Hepatocyte (in vitro differentiated cells): ENCODE measurements at regions not wholly inside any gene's neighbourhood (a gene's known extent, or its start where the extent isn't known, plus 50 kb on each side); places are given as distances from the start of the nearest gene placed in this dataset.

Experiments used
- DNase-seq: peaks from one replicate; pipeline ENCODE4 v3.0.0-alpha.2; 2016; ENCODE audit warnings: low spot score
- H2AFZ ChIP-seq: fragments of 200-600 bp; sonication (generic); 2 replicates; pipeline ENCODE4 v1.6.0; 2016; ENCODE audit warnings: antibody characterized with exemption, mild to moderate bottlenecking
- H3K27ac ChIP-seq: fragments of 200-600 bp; sonication (generic); 2 replicates; pipeline ENCODE4 v1.5.1; 2016; ENCODE audit warnings: mild to moderate bottlenecking
- H3K27me3 ChIP-seq: fragments of 200-600 bp; sonication (generic); 2 replicates; pipeline ENCODE4 v1.6.1; 2016
- H3K36me3 ChIP-seq: fragments of 200-600 bp; sonication (generic); replicated peaks from 2 replicates; pipeline ENCODE4 v1.5.1; 2016; ENCODE audit warnings: low read depth; ENCODE audit not compliant: insufficient read depth
- H3K4me1 ChIP-seq: fragments of 200-600 bp; sonication (generic); 2 replicates; pipeline ENCODE4 v1.5.1; 2016; ENCODE audit warnings: mild to moderate bottlenecking, moderate library complexity; ENCODE audit not compliant: insufficient read depth
- H3K4me2 ChIP-seq: fragments of 200-600 bp; sonication (generic); 2 replicates; pipeline ENCODE4 v1.6.0; 2016
- H3K4me3 ChIP-seq: fragments of 200-600 bp; sonication (generic); 2 replicates; pipeline ENCODE4 v1.5.1; 2016; ENCODE audit warnings: mild to moderate bottlenecking
- H3K79me2 ChIP-seq: fragments of 200-600 bp; sonication (generic); 2 replicates; pipeline ENCODE4 v1.6.0; 2017; ENCODE audit warnings: mild to moderate bottlenecking
- H3K9me2 ChIP-seq: fragments of 200-600 bp; sonication (generic); replicated peaks from 2 replicates; pipeline ENCODE4 v1.6.0; 2017; ENCODE audit warnings: mild to moderate bottlenecking; ENCODE audit not compliant: insufficient read depth
- H3K9me3 ChIP-seq: fragments of 200-600 bp; sonication (generic); 2 replicates; pipeline ENCODE4 v1.5.1; 2016; ENCODE audit warnings: low read depth, mild to moderate bottlenecking
- H4K20me1 ChIP-seq: fragments of 200-600 bp; sonication (generic); 2 replicates; pipeline ENCODE4 v1.6.0; 2016; ENCODE audit warnings: mild to moderate bottlenecking; ENCODE audit not compliant: insufficient read depth, poor library complexity, severe bottlenecking
- CTCF ChIP-seq: fragments of 200-600 bp; sonication (generic); IDR thresholded peaks from 2 replicates; pipeline ENCODE4 v1.5.1; 2016; ENCODE audit warnings: antibody characterized with exemption, mild to moderate bottlenecking; ENCODE audit not compliant: poor library complexity
- EZH2 ChIP-seq: fragments of 200-600 bp; sonication (generic); IDR thresholded peaks from 2 replicates; pipeline ENCODE4 v1.6.1; 2016; ENCODE audit warnings: antibody characterized with exemption, mild to moderate bottlenecking, borderline replicate concordance
- EZH2phosphoT487 ChIP-seq: fragments of 200-600 bp; sonication (generic); IDR thresholded peaks from one replicate; pipeline ENCODE4 v1.6.1; 2018; ENCODE audit warnings: antibody characterized with exemption, mild to moderate bottlenecking, low read depth, moderate library complexity; ENCODE audit not compliant: unreplicated experiment, severe bottlenecking
- WGBS: methylation state at CpG from one replicate; pipeline ENCODE4 v1.1.6; 2016; ENCODE audit warnings: low lambda C conversion rate; ENCODE audit errors: missing lambda C conversion rate; 5-methylcytosine and 5-hydroxymethylcytosine counted together

- Histone ChIP-seq H3K4me2 (no peak overlapping the region), H4K20me1 (no peaks in the 10 kb centered on the region), H3K4me3 (no peak overlapping the region), H3K9me3 (no peaks in the 10 kb centered on the region), H3K36me3 (no peaks in the 10 kb centered on the region), H3K27ac (no peak overlapping the region), H3K79me2 (no peaks in the 10 kb centered on the region), H3K27me3 (no peaks in the 10 kb centered on the region), H3K9me2 (no peaks in the 10 kb centered on the region), H2AFZ (no peak overlapping the region), H3K4me1 (no peaks in the 10 kb centered on the region)
- DNase-seq, result no peak
- TF ChIP-seq EZH2phosphoT487 (no peak), EZH2 (no peak), CTCF (no peak)
- WGBS, result 47% methylated on average over 2 of the region's 2 CpGs
Observed at GRCh38 chr3:120852412-120852811, 55.6 kb upstream of the STXBP5L start.

GRCh38 chr3:120853416-120853815 is 54.6 kb upstream of the STXBP5L start:
- Histone ChIP-seq H3K9me3 (no peaks in the 10 kb centered on the region), H3K4me2 (no peak overlapping the region), H3K4me3 (no peak overlapping the region), H3K27ac (no peak overlapping the region), H2AFZ (no peak overlapping the region), H3K9me2 (no peaks in the 10 kb centered on the region), H3K4me1 (no peaks in the 10 kb centered on the region), H3K27me3 (no peaks in the 10 kb centered on the region), H3K79me2 (no peaks in the 10 kb centered on the region), H3K36me3 (no peaks in the 10 kb centered on the region), H4K20me1 (no peaks in the 10 kb centered on the region)
- TF ChIP-seq EZH2phosphoT487, result no peak
- TF ChIP-seq EZH2, result no peak
- TF ChIP-seq CTCF, result no peak
- WGBS, result 86% methylated on average over 9 of the region's 9 CpGs
- DNase-seq, result no peak

- Histone ChIP-seq H3K79me2 (no peaks in the 10 kb centered on the region), H3K4me3 (no peak overlapping the region), H3K9me2 (no peaks in the 10 kb centered on the region), H3K4me2 (no peak overlapping the region), H3K36me3 (no peaks in the 10 kb centered on the region), H2AFZ (no peak overlapping the region), H3K27me3 (no peaks in the 10 kb centered on the region), H3K27ac (no peak overlapping the region), H3K4me1 (no peaks in the 10 kb centered on the region), H3K9me3 (no peaks in the 10 kb centered on the region), H4K20me1 (no peaks in the 10 kb centered on the region)
- TF ChIP-seq EZH2 (no peak), EZH2phosphoT487 (no peak), CTCF (no peak)
- 76% methylated on average over 3 of the region's 3 CpGs for WGBS
- no peak for DNase-seq
Observed at GRCh38 chr3:120854908-120855526, 53.0 kb upstream of the STXBP5L start.
